ENCODE measurements at regions not wholly inside any gene's neighbourhood (a gene's known extent, or its start where the extent isn't known, plus 50 kb on each side); places are given as distances from the start of the nearest gene placed in this dataset.

- no peak for TF ChIP-seq EGR1 (IDR thresholded peaks at IDR 0.05; ENCODE audit: borderline replicate concordance, low read depth, low read length)
Measured at GRCh38 chr5:16265141-16265540, 85.5 kb upstream of the MARCHF11 start (continued).

GRCh38 chr5:16260000-16260399 is 80.4 kb upstream of the MARCHF11 start:
- Histone ChIP-seq H3K4me2 (ENCODE audit: insufficient read depth in 1 of 2, low read depth in 2 of 2, low read length in 2 of 2) (no peak overlapping the region), H4K8ac (ENCODE audit: extremely low read depth, insufficient read depth, low read length) (no peak overlapping the region), H3K18ac (ENCODE audit: extremely low read depth, low read length) (no peak overlapping the region), H3K4me1 (replicated peaks in 1 of 4; ENCODE audit: control insufficient read depth in 3 of 4, insufficient read depth in 4 of 4, low read length in 3 of 4) (no peaks in the 10 kb centered on the region), H4K20me1 (replicated peaks in 1 of 2; ENCODE audit: control insufficient read depth in 1 of 2, insufficient read depth in 2 of 2, low read length in 2 of 2) (no peaks in the 10 kb centered on the region), H3K56ac (replicated peaks; ENCODE audit: insufficient read length, low read depth, low read length) (no peak overlapping the region), H3K36me3 (ENCODE audit: control insufficient read depth in 2 of 4, insufficient read depth in 4 of 4, low read length in 3 of 4) (no peaks in the 10 kb centered on the region), H2BK5ac (ENCODE audit: low read depth, low read length) (no peak overlapping the region), H3K23me2 (ENCODE audit: low read depth, low read length) (no peaks in the 10 kb centered on the region), H3K79me1 (ENCODE audit: low read depth, low read length) (no peaks in the 10 kb centered on the region), H3K9me3 (ENCODE audit: insufficient read depth in 2 of 2, low read depth in 1 of 2, low read length in 1 of 2) (no peaks in the 10 kb centered on the region), H3K27me3 (replicated peaks in 1 of 4; ENCODE audit: control insufficient read depth in 3 of 4, extremely low read depth in 1 of 4, insufficient read depth in 3 of 4, low read length in 3 of 4) (no peaks in the 10 kb centered on the region), H3K14ac (ENCODE audit: insufficient read length) (no peak overlapping the region), H3K4me3 (ENCODE audit: extremely low read depth in 1 of 4, insufficient read depth in 2 of 4, low read depth in 3 of 4, low read length in 4 of 4) (no peak overlapping the region), H2BK12ac (ENCODE audit: low read depth, low read length) (no peak overlapping the region), H2BK15ac (ENCODE audit: low read length) (no peak overlapping the region), H2AK5ac (ENCODE audit: low read depth, low read length) (no peak overlapping the region), H3K9ac (replicated peaks in 1 of 4; ENCODE audit: extremely low read depth in 1 of 4, low read depth in 3 of 4, low read length in 3 of 4) (no peak overlapping the region), H2BK120ac (replicated peaks; ENCODE audit: low read depth, low read length) (no peak overlapping the region), H3K27ac (ENCODE audit: low read depth, low read length) (no peak overlapping the region), H4K91ac (replicated peaks; ENCODE audit: insufficient read length, low read length) (no peak overlapping the region), H2AFZ (ENCODE audit: low read length) (no peak overlapping the region), H4K5ac (ENCODE audit: insufficient read length, low read depth, low read length) (no peak overlapping the region), H2BK20ac (ENCODE audit: low read length) (no peak overlapping the region), H3K79me2 (ENCODE audit: control insufficient read depth in 1 of 2, insufficient read depth in 2 of 2, low read length in 2 of 2) (no peaks in the 10 kb centered on the region), H3K4ac (replicated peaks; ENCODE audit: insufficient read length, low read depth, low read length) (no peak overlapping the region), H3K23ac (ENCODE audit: insufficient read length) (no peak overlapping the region)
- ChIA-PET POLR2A (ENCODE audit: partially characterized antibody) (no interaction called here), CTCF (ENCODE audit: partially characterized antibody) (interaction anchor here (1.1 kb wide), 1 partner anchor 196 kb away, joined by 3 read pairs; no protein-coding TSS in a partner anchor)
- 82% methylated on average over 2 of the region's 2 CpGs; no CpG with 5 or more reads in 1 of the 2 experiments for WGBS, 2 experiments (ENCODE audit: extremely low coverage in 1 of 2, insufficient coverage in 1 of 2, insufficient read length in 1 of 2, insufficient replicate concordance in 2 of 2, low coverage in 1 of 2, low lambda C conversion rate in 2 of 2, missing lambda C conversion rate in 1 of 2)
- FAIRE-seq: no peak
- no peak for DNase-seq (ENCODE audit: low read depth in 1 of 2, low spot score in 2 of 2)
- TF ChIP-seq NRF1 (IDR thresholded peaks at IDR 0.05; ENCODE audit: low read depth, low read length) (no peak), TCF12 (IDR thresholded peaks at IDR 0.05; ENCODE audit: low read depth, low read length) (no peak), SP1 (IDR thresholded peaks at IDR 0.05; ENCODE audit: low read depth, low read length) (no peak), CTBP2 (IDR thresholded peaks at IDR 0.05; ENCODE audit: borderline replicate concordance, insufficient read depth, insufficient read length, low read length) (no peak), RXRA (IDR thresholded peaks at IDR 0.05; ENCODE audit: insufficient read depth, low read depth, low read length) (no peak), EGR1 (IDR thresholded peaks at IDR 0.05; ENCODE audit: borderline replicate concordance, low read depth, low read length) (no peak), GABPA (IDR thresholded peaks at IDR 0.05; ENCODE audit: borderline replicate concordance, insufficient read depth, low read length) (no peak), SRF (IDR thresholded peaks at IDR 0.05; ENCODE audit: low read depth, low read length) (no peak), TAF1 (IDR thresholded peaks at IDR 0.05; ENCODE audit: low read depth, low read length) (no peak), SIX5 (IDR thresholded peaks at IDR 0.05; ENCODE audit: low read depth, low read length) (no peak)
- TF ChIP-seq, protein P1, sequence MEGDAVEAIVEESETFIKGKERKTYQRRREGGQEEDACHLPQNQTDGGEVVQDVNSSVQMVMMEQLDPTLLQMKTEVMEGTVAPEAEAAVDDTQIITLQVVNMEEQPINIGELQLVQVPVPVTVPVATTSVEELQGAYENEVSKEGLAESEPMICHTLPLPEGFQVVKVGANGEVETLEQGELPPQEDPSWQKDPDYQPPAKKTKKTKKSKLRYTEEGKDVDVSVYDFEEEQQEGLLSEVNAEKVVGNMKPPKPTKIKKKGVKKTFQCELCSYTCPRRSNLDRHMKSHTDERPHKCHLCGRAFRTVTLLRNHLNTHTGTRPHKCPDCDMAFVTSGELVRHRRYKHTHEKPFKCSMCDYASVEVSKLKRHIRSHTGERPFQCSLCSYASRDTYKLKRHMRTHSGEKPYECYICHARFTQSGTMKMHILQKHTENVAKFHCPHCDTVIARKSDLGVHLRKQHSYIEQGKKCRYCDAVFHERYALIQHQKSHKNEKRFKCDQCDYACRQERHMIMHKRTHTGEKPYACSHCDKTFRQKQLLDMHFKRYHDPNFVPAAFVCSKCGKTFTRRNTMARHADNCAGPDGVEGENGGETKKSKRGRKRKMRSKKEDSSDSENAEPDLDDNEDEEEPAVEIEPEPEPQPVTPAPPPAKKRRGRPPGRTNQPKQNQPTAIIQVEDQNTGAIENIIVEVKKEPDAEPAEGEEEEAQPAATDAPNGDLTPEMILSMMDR (IDR thresholded peaks at IDR 0.05; ENCODE audit: control extremely low read depth in 1 of 3, insufficient read depth in 1 of 3, low read depth in 1 of 3, low read length in 3 of 3): no peak
